Adrenal gland (tissue), 5 donors: ENCODE measurements at regions not wholly inside any gene's neighbourhood (a gene's known extent, or its start where the extent isn't known, plus 50 kb on each side); places are given as distances from the start of the nearest gene placed in this dataset.

Source experiments
- POLR2A ChIP-seq, 2 donors: fragments of 450-650 bp; IDR thresholded peaks; one replicate each; pipeline ENCODE4 v1.6.1; 2017; ENCODE audit warnings: antibody characterized with exemption in 2 of 2, mild to moderate bottlenecking in 2 of 2, moderate library complexity in 1 of 2
- TF ChIP-seq, protein P1 (sequence below), 6 experiments: fragments of 450-650 bp in 4 of 6; fragments of 200-600 bp in 2 of 6; sonication (generic) in 1 of 6; IDR thresholded peaks; 1 replicate in 5 of 6; 2 replicates in 1 of 6; pipeline versions ENCODE4 v1.5.1 to v1.8.0; 2016 to 2021; ENCODE audit warnings: antibody characterized with exemption in 6 of 6, mild to moderate bottlenecking in 2 of 6, moderate library complexity in 1 of 6
- donor health status: DM: no; HTN: no; CAD: no.

DNA sequence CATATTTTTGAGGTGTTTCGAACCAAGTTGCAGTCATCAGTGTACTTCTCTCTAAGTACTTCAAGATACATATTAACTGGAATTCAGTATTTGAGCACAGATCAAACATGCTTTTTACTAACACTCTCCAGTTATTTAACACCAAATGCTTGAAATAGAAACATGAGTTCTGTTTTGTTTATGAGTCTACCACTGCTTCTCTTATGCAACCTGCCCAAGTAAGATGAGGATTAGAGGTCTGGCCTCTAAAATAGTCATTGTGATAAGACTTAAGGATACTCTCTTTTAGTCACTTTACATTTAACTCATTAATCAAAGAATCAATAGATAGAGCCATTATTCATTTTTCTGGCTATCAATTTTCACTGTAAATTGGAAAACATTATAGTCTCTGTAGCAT lies 156.2 kb upstream of the THRB start:
- no peak for TF ChIP-seq POLR2A (IDR thresholded peaks at IDR 0.05)
- TF ChIP-seq, protein P1, sequence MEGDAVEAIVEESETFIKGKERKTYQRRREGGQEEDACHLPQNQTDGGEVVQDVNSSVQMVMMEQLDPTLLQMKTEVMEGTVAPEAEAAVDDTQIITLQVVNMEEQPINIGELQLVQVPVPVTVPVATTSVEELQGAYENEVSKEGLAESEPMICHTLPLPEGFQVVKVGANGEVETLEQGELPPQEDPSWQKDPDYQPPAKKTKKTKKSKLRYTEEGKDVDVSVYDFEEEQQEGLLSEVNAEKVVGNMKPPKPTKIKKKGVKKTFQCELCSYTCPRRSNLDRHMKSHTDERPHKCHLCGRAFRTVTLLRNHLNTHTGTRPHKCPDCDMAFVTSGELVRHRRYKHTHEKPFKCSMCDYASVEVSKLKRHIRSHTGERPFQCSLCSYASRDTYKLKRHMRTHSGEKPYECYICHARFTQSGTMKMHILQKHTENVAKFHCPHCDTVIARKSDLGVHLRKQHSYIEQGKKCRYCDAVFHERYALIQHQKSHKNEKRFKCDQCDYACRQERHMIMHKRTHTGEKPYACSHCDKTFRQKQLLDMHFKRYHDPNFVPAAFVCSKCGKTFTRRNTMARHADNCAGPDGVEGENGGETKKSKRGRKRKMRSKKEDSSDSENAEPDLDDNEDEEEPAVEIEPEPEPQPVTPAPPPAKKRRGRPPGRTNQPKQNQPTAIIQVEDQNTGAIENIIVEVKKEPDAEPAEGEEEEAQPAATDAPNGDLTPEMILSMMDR (IDR thresholded peaks at IDR 0.05) = no peak
